ENCODE measurements at regions not wholly inside any gene's neighbourhood (a gene's known extent, or its start where the extent isn't known, plus 50 kb on each side); places are given as distances from the start of the nearest gene placed in this dataset.

GRCh38 chr4:163582703-163583102 lies 88.2 kb downstream of the TMA16 start:
- in situ Hi-C loops (cut with MboI; ENCODE audit: low pct_unique_long_range_greater_than_20kb, low sequenced_read_pairs, unreplicated experiment), result no loop called here
- TF ChIP-seq, protein P1, sequence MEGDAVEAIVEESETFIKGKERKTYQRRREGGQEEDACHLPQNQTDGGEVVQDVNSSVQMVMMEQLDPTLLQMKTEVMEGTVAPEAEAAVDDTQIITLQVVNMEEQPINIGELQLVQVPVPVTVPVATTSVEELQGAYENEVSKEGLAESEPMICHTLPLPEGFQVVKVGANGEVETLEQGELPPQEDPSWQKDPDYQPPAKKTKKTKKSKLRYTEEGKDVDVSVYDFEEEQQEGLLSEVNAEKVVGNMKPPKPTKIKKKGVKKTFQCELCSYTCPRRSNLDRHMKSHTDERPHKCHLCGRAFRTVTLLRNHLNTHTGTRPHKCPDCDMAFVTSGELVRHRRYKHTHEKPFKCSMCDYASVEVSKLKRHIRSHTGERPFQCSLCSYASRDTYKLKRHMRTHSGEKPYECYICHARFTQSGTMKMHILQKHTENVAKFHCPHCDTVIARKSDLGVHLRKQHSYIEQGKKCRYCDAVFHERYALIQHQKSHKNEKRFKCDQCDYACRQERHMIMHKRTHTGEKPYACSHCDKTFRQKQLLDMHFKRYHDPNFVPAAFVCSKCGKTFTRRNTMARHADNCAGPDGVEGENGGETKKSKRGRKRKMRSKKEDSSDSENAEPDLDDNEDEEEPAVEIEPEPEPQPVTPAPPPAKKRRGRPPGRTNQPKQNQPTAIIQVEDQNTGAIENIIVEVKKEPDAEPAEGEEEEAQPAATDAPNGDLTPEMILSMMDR (IDR thresholded peaks at IDR 0.05; ENCODE audit: extremely low read depth, insufficient read depth, missing control alignments), result no peak
- no peak for DNase-seq (ENCODE audit: low spot score)

GRCh38 chr4:163587867-163588266 lies 93.4 kb downstream of the TMA16 start:
- DNase-seq (ENCODE audit: low spot score), result peak; percentile 12
- TF ChIP-seq, protein P1 (IDR thresholded peaks at IDR 0.05; ENCODE audit: extremely low read depth, insufficient read depth, missing control alignments), result peak; percentile 37
- in situ Hi-C loops (cut with MboI; ENCODE audit: low pct_unique_long_range_greater_than_20kb, low sequenced_read_pairs, unreplicated experiment), result no loop called here

- no peak for DNase-seq (ENCODE audit: low spot score)
- TF ChIP-seq, protein P1 (IDR thresholded peaks at IDR 0.05; ENCODE audit: extremely low read depth, insufficient read depth, missing control alignments), result no peak
- in situ Hi-C loops (cut with MboI; ENCODE audit: low pct_unique_long_range_greater_than_20kb, low sequenced_read_pairs, unreplicated experiment), result no loop called here
These were observed 94.0 kb downstream of the TMA16 start for GRCh38 chr4:163588532-163588931.

- peak; percentile 11 for DNase-seq (ENCODE audit: low spot score)
- TF ChIP-seq, protein P1 (IDR thresholded peaks at IDR 0.05; ENCODE audit: extremely low read depth, insufficient read depth, missing control alignments), result no peak
- in situ Hi-C loops (cut with MboI; ENCODE audit: low pct_unique_long_range_greater_than_20kb, low sequenced_read_pairs, unreplicated experiment), result no loop called here
These were observed 95.6 kb downstream of the TMA16 start for GRCh38 chr4:163590103-163590502.

GRCh38 chr4:163590619-163591264 lies 96.3 kb downstream of the TMA16 start:
- TF ChIP-seq, protein P1 (IDR thresholded peaks at IDR 0.05; ENCODE audit: extremely low read depth, insufficient read depth, missing control alignments), result no peak
- in situ Hi-C loops (cut with MboI; ENCODE audit: low pct_unique_long_range_greater_than_20kb, low sequenced_read_pairs, unreplicated experiment), result no loop called here
- no peak for DNase-seq (ENCODE audit: low spot score)

DNA sequence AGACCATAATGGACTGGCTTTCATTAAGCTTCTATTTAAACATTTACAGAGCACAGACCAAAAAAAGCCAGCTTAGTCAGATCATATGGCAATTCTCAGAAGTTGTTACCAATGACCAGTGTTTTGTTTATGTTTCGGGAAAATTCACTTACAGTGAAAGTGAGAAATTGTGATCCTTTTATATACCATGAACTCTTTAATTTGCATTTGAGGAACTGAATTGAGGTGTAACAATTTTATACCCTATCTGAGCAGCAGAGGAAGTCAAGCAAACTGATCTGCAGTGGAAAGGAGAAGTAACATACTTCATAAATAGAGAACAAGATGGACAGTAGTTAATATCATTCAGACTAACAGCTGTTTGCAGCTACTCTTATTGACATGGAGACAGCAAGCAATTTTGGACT lies 97.1 kb downstream of the TMA16 start:
- TF ChIP-seq, protein P1 (IDR thresholded peaks at IDR 0.05; ENCODE audit: extremely low read depth, insufficient read depth, missing control alignments), result no peak
- peak; percentile 19 for DNase-seq (ENCODE audit: low spot score)
- in situ Hi-C loops (cut with MboI; ENCODE audit: low pct_unique_long_range_greater_than_20kb, low sequenced_read_pairs, unreplicated experiment), result no loop called here

Measured in GM13977 (cell line).